ENCODE measurements at regions not wholly inside any gene's neighbourhood (a gene's known extent, or its start where the extent isn't known, plus 50 kb on each side); places are given as distances from the start of the nearest gene placed in this dataset.

GRCh38 chr10:64206409-64206808, 685.2 kb downstream of the REEP3 start:
- Mint-ChIP-seq H3K27me3 (no peaks in the 10 kb centered on the region), H3K4me3 (no peak overlapping the region), H3K36me3 (ENCODE audit: low read depth) (no peaks in the 10 kb centered on the region), H3K9me3 (peaks cover 7% of the 10 kb centered on the region), H3K27ac (no peak overlapping the region), H3K4me1 (no peaks in the 10 kb centered on the region)
- no peak for DNase-seq
- CTCF ChIA-PET: no interaction called here
- no peak for ATAC-seq (ENCODE audit: low read depth)
- no peak for TF ChIP-seq CTCF (IDR thresholded peaks at IDR 0.05)
- POLR2A ChIA-PET: no interaction called here
- intact Hi-C loops (cut with micrococcal nuclease): no loop called here

GRCh38 chr10:64209561-64209960, 688.4 kb downstream of the REEP3 start:
- no peaks in the 10 kb centered on the region for H3K36me3 Mint-ChIP-seq (ENCODE audit: low read depth)
- ChIA-PET CTCF (no interaction called here), POLR2A (no interaction called here)
- DNase-seq (no peak), ATAC-seq (ENCODE audit: low read depth) (no peak)
- H3K4me3 Mint-ChIP-seq: no peak overlapping the region
- no peak overlapping the region for H3K27ac Mint-ChIP-seq
- no peaks in the 10 kb centered on the region for H3K4me1 Mint-ChIP-seq
- no peak for TF ChIP-seq CTCF (IDR thresholded peaks at IDR 0.05)
- H3K27me3 Mint-ChIP-seq: no peaks in the 10 kb centered on the region
- intact Hi-C loops (cut with micrococcal nuclease): no loop called here
- peaks cover 7% of the 10 kb centered on the region for H3K9me3 Mint-ChIP-seq

GRCh38 chr10:64210211-64210610, 689.0 kb downstream of the REEP3 start:
- DNase-seq (no peak), ATAC-seq (ENCODE audit: low read depth) (no peak)
- Mint-ChIP-seq H3K4me3 (no peak overlapping the region), H3K9me3 (peaks cover 7% of the 10 kb centered on the region), H3K27me3 (no peaks in the 10 kb centered on the region), H3K36me3 (ENCODE audit: low read depth) (no peaks in the 10 kb centered on the region), H3K27ac (no peak overlapping the region), H3K4me1 (no peaks in the 10 kb centered on the region)
- intact Hi-C loops (cut with micrococcal nuclease): no loop called here
- ChIA-PET POLR2A (no interaction called here), CTCF (no interaction called here)
- no peak for TF ChIP-seq CTCF (IDR thresholded peaks at IDR 0.05)

- no peak for TF ChIP-seq CTCF (IDR thresholded peaks at IDR 0.05)
Measured at GRCh38 chr10:64211466-64211865, 690.3 kb downstream of the REEP3 start.

GRCh38 chr10:64215088-64215487, 693.9 kb downstream of the REEP3 start:
- TF ChIP-seq CTCF (IDR thresholded peaks at IDR 0.05): no peak
- ChIA-PET POLR2A (no interaction called here), CTCF (no interaction called here)
- intact Hi-C loops (cut with micrococcal nuclease): no loop called here
- Mint-ChIP-seq H3K27ac (no peak overlapping the region), H3K4me1 (no peaks in the 10 kb centered on the region), H3K9me3 (peaks cover 2% of the 10 kb centered on the region), H3K4me3 (no peak overlapping the region), H3K27me3 (no peaks in the 10 kb centered on the region), H3K36me3 (ENCODE audit: low read depth) (no peaks in the 10 kb centered on the region)
- DNase-seq (no peak), ATAC-seq (ENCODE audit: low read depth) (no peak)

More at GRCh38 chr10:64211466-64211865, 690.3 kb downstream of the REEP3 start:
- DNase-seq: no peak
- ChIA-PET POLR2A (no interaction called here), CTCF (no interaction called here)
- peaks cover 7% of the 10 kb centered on the region for H3K9me3 Mint-ChIP-seq
- H3K4me3 Mint-ChIP-seq: no peak overlapping the region
- no peaks in the 10 kb centered on the region for H3K27me3 Mint-ChIP-seq
- ATAC-seq (ENCODE audit: low read depth): no peak
- no peaks in the 10 kb centered on the region for H3K36me3 Mint-ChIP-seq (ENCODE audit: low read depth)
- H3K27ac Mint-ChIP-seq: no peak overlapping the region
- intact Hi-C loops (cut with micrococcal nuclease): no loop called here
- H3K4me1 Mint-ChIP-seq: no peaks in the 10 kb centered on the region
